ENCODE measurements at regions not wholly inside any gene's neighbourhood (a gene's known extent, or its start where the extent isn't known, plus 50 kb on each side); places are given as distances from the start of the nearest gene placed in this dataset.
"Not testable (repeated sequence)": the region's sequence is repeated elsewhere in the genome, so short reads cannot be mapped to it uniquely, and the experiment has no call there.

DNA sequence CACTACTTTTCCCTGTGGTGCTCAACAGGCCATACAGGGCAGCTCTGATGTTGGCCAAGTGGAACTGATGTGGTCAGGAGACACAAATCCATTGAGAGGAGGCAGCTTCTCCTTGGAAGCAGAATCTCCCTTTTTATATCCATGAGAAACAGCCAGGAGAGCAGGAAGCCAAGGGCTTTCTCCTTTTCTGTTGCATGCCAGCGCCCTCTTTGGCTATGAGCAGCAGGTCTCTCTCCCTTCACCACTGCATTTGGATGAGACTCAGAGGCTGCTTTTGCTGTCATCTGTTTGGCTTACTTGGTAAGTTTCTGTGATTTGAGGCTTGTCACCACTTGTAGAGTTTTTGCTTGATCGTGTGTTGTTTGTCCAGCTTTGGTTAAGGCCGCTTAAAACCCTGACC, 202.2 kb upstream of the PLGLB1 start:
- TF ChIP-seq, protein P1, sequence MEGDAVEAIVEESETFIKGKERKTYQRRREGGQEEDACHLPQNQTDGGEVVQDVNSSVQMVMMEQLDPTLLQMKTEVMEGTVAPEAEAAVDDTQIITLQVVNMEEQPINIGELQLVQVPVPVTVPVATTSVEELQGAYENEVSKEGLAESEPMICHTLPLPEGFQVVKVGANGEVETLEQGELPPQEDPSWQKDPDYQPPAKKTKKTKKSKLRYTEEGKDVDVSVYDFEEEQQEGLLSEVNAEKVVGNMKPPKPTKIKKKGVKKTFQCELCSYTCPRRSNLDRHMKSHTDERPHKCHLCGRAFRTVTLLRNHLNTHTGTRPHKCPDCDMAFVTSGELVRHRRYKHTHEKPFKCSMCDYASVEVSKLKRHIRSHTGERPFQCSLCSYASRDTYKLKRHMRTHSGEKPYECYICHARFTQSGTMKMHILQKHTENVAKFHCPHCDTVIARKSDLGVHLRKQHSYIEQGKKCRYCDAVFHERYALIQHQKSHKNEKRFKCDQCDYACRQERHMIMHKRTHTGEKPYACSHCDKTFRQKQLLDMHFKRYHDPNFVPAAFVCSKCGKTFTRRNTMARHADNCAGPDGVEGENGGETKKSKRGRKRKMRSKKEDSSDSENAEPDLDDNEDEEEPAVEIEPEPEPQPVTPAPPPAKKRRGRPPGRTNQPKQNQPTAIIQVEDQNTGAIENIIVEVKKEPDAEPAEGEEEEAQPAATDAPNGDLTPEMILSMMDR (IDR thresholded peaks at IDR 0.05), result not testable (repeated sequence)
- not testable (repeated sequence) for TF ChIP-seq EZH2 (IDR thresholded peaks at IDR 0.05; ENCODE audit: borderline replicate concordance, insufficient read depth, low read depth, low read length, poor library complexity, severe bottlenecking)
